Activated T-cell treated with anti-CD3 and anti-CD28 coated beads for 24 hours (primary cell): ENCODE measurements at regions not wholly inside any gene's neighbourhood (a gene's known extent, or its start where the extent isn't known, plus 50 kb on each side); places are given as distances from the start of the nearest gene placed in this dataset.

ENCODE experiments used
- DNase-seq: peaks from one replicate; pipeline ENCODE4 v3.0.0-alpha.2; 2020; ENCODE audit warnings: low read depth

- no peak for DNase-seq
Observed at GRCh38 chr9:118583414-118583813, 785.8 kb downstream of the BRINP1 start.

GRCh38 chr9:118586978-118587377 lies 782.3 kb downstream of the BRINP1 start:
- no peak for DNase-seq

DNA sequence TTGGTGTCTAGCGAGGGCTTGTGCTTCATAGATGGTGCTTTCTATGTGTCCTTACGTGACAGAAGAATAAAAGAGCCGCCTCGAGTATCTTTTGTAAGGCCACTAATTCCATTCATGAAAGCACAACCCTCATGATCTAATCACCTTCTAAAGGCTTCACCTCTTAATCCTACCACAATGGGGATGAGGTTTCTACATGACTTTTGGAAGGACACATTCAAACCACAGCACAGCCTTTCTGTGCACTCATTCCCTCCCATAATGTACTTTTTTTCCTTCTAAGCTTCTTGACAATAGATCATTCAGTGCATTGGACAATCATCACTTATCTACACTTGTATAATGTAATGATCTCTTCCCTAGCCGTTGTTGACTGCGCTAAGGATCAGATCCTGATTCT lies 774.8 kb downstream of the BRINP1 start:
- DNase-seq: no peak

GRCh38 chr9:118595719-118596305 lies 773.4 kb downstream of the BRINP1 start:
- DNase-seq: no peak

DNA sequence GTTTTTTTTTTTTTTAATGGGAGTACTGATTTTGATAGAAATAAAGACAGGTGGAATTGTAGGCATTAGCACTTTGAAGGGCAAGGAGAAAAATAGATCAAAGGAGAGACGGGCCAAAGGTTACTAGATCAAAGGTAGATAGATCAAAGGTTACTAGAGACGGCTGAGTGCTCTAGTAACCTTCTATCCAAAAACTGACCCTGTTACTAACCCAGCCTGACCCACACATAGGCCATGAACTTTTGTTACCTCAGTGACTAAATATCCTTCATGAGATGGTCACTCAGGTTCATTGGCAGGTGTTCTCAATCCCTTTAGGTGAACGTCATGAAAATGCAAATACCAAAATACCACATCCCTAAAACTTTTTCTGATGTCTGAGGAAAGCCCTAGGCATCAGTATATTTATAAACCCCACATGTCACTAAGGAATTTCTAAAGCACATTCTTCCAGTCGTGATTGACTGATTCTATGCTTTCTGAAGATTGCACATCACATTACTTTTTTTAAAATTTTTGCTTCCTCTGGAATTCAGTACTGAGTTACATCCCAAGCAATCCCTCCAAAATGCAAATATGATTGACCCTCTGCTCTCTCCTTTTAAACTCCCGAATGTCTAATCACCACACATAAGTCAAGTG lies 772.7 kb downstream of the BRINP1 start:
- DNase-seq: no peak

- DNase-seq: no peak
Observed at GRCh38 chr9:118606668-118607067, 762.6 kb downstream of the BRINP1 start.

- DNase-seq: no peak
Observed at GRCh38 chr9:118609355-118610044, 759.7 kb downstream of the BRINP1 start.

DNA sequence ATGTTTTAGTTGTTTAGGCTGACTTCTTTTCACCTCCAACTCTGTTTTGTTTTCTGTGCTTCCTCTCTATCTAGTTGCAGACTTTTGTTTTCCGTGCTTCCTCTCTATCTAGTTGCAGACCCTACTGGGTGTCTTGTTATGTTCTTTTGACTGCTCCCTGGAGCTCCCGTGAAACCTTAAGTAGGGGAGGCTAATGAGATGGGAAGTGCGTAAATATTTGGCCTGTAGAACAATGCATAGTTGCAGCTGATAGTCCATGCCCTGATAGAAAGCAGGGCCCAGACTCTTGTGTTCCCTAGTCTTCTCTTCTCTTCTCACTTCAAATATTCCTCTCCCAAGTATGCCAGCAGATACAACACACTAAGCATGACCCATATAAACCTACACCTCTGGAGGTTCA lies 757.0 kb downstream of the BRINP1 start:
- no peak for DNase-seq

- no peak for DNase-seq
Observed at GRCh38 chr9:118613996-118614395, 755.2 kb downstream of the BRINP1 start.

GRCh38 chr9:118618084-118618483 lies 751.2 kb downstream of the BRINP1 start:
- no peak for DNase-seq

DNA sequence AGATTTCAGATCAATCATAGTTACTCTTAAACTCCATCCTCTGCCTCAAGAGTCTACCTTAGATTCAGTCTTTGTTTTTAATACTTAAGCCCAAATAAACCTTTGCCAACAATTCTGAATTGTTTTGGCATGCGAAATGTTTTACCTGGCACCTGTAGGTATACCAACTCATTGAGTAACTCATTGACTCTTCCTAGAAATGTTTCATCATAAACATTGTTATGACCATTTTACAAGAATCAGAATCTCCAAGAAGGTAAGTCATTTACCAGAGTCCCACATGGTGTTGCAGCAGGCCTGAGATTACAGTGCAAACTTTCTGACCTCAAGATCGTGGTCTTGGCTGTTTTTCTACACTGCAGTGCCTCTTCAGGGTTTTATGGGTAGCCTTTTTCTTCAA lies 750.4 kb downstream of the BRINP1 start:
- DNase-seq: no peak

DNA sequence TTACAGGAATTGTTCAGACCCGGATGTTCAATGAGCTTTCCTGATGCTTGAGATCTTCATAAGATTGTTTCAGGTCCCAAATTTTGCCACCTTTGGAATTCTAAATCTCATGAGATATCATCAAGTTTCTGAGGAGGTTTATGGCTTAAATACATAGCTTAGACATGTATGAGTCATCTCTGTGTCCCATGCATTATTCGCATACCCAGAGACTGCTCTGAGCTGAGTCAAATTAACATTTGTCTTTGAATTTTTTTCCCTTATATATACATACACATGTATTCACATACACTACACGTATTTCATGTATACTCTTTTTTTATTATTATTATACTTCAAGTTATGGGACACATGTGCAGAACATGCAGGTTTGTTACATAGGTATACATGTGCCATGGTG lies 744.6 kb downstream of the BRINP1 start:
- DNase-seq: no peak

DNA sequence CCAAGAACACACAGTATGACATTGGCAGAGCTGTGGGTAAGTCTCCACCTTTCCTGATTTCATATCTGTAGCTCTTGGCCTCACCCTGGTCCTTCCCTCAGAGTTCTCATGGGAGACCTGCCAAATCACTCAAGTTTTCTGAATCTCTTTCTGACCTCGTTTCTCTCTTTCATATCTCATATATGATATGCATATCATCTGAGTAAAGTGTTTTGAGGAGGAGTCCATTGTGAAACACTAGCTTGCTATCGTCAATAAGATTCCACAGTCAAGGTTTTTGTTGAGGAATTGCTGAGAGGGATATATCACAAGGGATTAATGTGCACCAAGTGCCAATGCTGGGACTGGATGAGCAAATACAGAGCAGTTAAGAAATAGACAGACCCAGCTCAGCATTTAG lies 739.2 kb downstream of the BRINP1 start:
- DNase-seq: no peak

- DNase-seq: no peak
Observed at GRCh38 chr9:118630931-118631595, 738.2 kb downstream of the BRINP1 start.

DNA sequence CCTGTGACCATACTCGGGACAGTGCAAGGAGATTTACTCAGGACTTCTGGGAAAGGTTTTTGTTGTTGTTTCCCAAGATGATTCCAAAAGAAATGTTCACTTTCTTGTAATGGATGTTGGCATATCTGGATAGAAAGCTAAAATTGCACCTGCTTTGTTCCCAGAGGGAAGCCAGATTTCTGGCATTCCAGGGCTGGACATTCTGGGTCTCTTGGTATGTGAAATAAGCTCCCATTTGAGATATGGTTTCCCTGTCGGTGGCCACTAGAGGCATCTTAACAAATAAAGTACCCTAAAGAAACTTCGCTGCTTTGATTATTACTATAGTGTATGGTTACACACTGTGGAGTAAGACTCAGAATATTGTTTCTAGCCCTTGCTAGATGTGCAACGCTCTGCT lies 737.3 kb downstream of the BRINP1 start:
- DNase-seq: no peak

- no peak for DNase-seq
Observed at GRCh38 chr9:118635416-118635815, 733.8 kb downstream of the BRINP1 start.

GRCh38 chr9:118637681-118638080 lies 731.6 kb downstream of the BRINP1 start:
- no peak for DNase-seq

- DNase-seq: no peak
Observed at GRCh38 chr9:118640836-118641560, 728.2 kb downstream of the BRINP1 start.

DNA sequence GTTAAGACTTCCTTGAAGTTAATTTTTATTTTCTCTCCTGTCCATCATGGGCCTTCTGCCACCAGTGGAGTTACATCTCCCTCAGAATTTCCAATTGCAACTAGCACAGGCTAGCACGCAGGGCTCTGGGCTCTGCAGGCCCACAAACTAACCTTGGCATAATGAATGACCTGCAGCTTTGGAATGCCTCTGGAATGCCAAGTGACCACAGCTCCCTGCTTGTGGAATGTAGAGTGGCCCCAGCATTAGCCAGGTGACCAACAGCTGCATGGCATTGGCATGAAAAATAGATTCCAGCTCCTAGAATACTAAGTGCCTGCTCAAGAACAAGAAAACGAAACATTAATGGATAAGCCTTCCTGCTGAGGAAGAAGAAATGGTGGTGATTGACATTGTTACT lies 726.1 kb downstream of the BRINP1 start:
- DNase-seq: no peak

DNA sequence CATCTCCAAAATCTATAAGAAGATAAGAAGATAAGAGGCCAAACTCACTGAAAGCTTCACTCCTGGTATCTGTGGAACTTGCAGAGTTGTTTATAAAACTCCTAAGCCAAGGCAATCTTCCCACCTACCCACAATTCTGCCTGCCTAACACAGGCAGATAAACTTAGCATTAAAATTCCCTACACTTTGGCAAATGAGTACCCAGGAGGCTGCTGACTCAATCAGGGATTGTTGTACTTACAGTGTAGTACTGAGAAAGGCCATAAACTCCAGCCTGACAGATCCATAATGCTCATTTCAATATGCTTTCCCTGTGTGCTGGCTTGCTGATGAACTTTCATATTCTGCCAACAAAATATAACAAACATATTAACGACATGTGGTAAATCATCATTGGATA lies 725.2 kb downstream of the BRINP1 start:
- no peak for DNase-seq

DNA sequence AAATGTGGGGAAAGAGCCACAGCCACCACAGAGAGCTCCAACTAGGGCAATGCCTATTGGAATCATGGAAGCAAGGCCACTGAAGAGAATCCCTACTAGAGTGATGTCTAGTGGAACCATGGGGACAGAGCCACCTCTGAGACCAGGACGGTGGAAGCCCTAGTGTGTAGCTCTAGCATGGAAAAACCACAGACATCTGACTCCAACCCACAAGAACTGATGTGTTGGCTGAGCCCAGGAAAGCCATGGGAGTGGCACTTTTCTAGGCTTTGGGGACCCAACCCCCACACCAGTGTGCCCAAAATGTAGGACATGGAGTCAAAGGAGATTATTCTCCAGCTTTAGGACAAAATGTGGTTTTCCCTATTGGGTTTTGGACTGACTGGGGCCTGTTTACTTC lies 721.9 kb downstream of the BRINP1 start:
- no peak for DNase-seq

- no peak for DNase-seq
Observed at GRCh38 chr9:118650417-118650816, 718.8 kb downstream of the BRINP1 start.
